Gastroesophageal sphincter (tissue), 3 donors: ENCODE measurements at regions not wholly inside any gene's neighbourhood (a gene's known extent, or its start where the extent isn't known, plus 50 kb on each side); places are given as distances from the start of the nearest gene placed in this dataset.

Experiments used
- CTCF ChIP-seq, 4 experiments: fragments of 200-600 bp in 2 of 4; fragments of 450-650 bp in 2 of 4; sonication (generic) in 1 of 4; IDR thresholded peaks; one replicate each; pipeline ENCODE4 v1.5.1; 2017 to 2019; ENCODE audit warnings: antibody characterized with exemption in 4 of 4, mild to moderate bottlenecking in 2 of 4, moderate library complexity in 2 of 4
- EP300 ChIP-seq: sonication (generic); formaldehyde crosslinking; IDR thresholded peaks from one replicate; pipeline ENCODE4 v1.6.1; 2017; ENCODE audit warnings: antibody characterized with exemption, mild to moderate bottlenecking
- POLR2A ChIP-seq, 2 donors: fragments of 450-650 bp; IDR thresholded peaks; one replicate each; pipeline ENCODE4 v1.6.1; 2017; ENCODE audit warnings: antibody characterized with exemption in 2 of 2, mild to moderate bottlenecking in 2 of 2, moderate library complexity in 1 of 2
- POLR2AphosphoS5 ChIP-seq: sonication (generic); formaldehyde crosslinking; IDR thresholded peaks from one replicate; pipeline ENCODE4 v1.6.1; 2017; ENCODE audit warnings: antibody characterized with exemption

GRCh38 chr21:35777081-35777480 is 283.2 kb downstream of the SETD4 start:
- TF ChIP-seq EP300 (no peak), POLR2A (IDR thresholded peaks at IDR 0.05) (no peak), CTCF (IDR thresholded peaks at IDR 0.05) (no peak), POLR2AphosphoS5 (no peak)
